ENCODE measurements at regions not wholly inside any gene's neighbourhood (a gene's known extent, or its start where the extent isn't known, plus 50 kb on each side); places are given as distances from the start of the nearest gene placed in this dataset.

DNA sequence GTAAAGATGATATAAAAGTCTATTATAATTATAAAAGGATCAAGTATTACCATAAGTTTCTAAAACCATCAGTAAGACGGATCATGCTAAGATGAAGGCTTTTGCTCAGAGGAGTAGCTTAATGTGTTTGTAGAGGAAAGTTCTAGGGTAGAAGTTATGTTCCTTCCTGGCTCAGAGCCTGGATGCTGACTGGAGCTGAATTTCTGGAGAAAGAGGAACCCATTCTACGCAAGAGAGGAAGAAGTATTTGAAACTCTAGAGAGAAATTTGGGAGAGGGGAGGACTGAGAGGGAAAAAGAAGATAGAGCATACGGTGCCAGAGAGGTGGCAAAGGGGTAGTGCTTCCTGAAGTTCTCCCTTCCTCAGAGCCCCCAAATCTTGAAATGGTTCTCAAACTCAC lies 51.4 kb upstream of the SGCG start:
- TF ChIP-seq, protein P1, sequence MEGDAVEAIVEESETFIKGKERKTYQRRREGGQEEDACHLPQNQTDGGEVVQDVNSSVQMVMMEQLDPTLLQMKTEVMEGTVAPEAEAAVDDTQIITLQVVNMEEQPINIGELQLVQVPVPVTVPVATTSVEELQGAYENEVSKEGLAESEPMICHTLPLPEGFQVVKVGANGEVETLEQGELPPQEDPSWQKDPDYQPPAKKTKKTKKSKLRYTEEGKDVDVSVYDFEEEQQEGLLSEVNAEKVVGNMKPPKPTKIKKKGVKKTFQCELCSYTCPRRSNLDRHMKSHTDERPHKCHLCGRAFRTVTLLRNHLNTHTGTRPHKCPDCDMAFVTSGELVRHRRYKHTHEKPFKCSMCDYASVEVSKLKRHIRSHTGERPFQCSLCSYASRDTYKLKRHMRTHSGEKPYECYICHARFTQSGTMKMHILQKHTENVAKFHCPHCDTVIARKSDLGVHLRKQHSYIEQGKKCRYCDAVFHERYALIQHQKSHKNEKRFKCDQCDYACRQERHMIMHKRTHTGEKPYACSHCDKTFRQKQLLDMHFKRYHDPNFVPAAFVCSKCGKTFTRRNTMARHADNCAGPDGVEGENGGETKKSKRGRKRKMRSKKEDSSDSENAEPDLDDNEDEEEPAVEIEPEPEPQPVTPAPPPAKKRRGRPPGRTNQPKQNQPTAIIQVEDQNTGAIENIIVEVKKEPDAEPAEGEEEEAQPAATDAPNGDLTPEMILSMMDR (IDR thresholded peaks at IDR 0.05) = no peak
- no peak for TF ChIP-seq POLR2A (IDR thresholded peaks at IDR 0.05)
